Mesendoderm (in vitro differentiated cells): ENCODE measurements at regions not wholly inside any gene's neighbourhood (a gene's known extent, or its start where the extent isn't known, plus 50 kb on each side); places are given as distances from the start of the nearest gene placed in this dataset.

Source experiments
- DNase-seq: peaks from one replicate; pipeline ENCODE4 v3.0.0; 2013
- H2AK5ac ChIP-seq: 2 replicates; pipeline ENCODE4 v1.6.1; 2013; ENCODE audit warnings: low read length, inconsistent platforms
- H2BK120ac ChIP-seq: 2 replicates; pipeline ENCODE4 v1.6.1; 2013; ENCODE audit warnings: low read depth, mild to moderate bottlenecking, low read length, moderate library complexity, mixed read lengths
- H2BK15ac ChIP-seq: replicated peaks from 2 replicates; pipeline ENCODE4 v1.6.1; 2013; ENCODE audit warnings: low read depth, mild to moderate bottlenecking, moderate library complexity
- H2BK5ac ChIP-seq: 2 replicates; pipeline ENCODE4 v1.6.1; 2013; ENCODE audit warnings: low read length, inconsistent platforms
- H3K18ac ChIP-seq: 2 replicates; pipeline ENCODE4 v1.6.1; 2013; ENCODE audit warnings: mild to moderate bottlenecking, low read length, mixed read lengths
- H3K23ac ChIP-seq: one replicate; pipeline ENCODE4 v1.6.1; 2013; ENCODE audit warnings: low read length
- H3K27ac ChIP-seq: 2 replicates; pipeline ENCODE4 v1.5.1; 2013; ENCODE audit warnings: low read depth, mild to moderate bottlenecking, inconsistent platforms, low read length, moderate library complexity
- H3K27me3 ChIP-seq: 2 replicates; pipeline ENCODE4 v1.6.1; 2013; ENCODE audit warnings: low read length, control low read depth, mild to moderate bottlenecking, inconsistent platforms; ENCODE audit not compliant: insufficient read depth, poor library complexity
- H3K36me3 ChIP-seq: 2 replicates; pipeline ENCODE4 v1.6.1; 2013; ENCODE audit warnings: low read length, inconsistent platforms; ENCODE audit not compliant: control insufficient read depth, insufficient read depth
- H3K4ac ChIP-seq: one replicate; pipeline ENCODE4 v1.6.1; 2013; ENCODE audit warnings: low read depth, mild to moderate bottlenecking, low read length, moderate library complexity
- H3K4me1 ChIP-seq: 2 replicates; pipeline ENCODE4 v1.6.1; 2013; ENCODE audit warnings: low read depth, low read length, inconsistent platforms; ENCODE audit not compliant: control insufficient read depth
- H3K4me2 ChIP-seq: 2 replicates; pipeline ENCODE4 v1.6.1; 2013; ENCODE audit warnings: low read length
- H3K4me3 ChIP-seq: 2 replicates; pipeline ENCODE4 v1.5.1; 2013; ENCODE audit warnings: mild to moderate bottlenecking, low read length
- H3K56ac ChIP-seq: one replicate; pipeline ENCODE4 v1.6.1; 2013; ENCODE audit warnings: low read length
- H3K79me1 ChIP-seq: 2 replicates; pipeline ENCODE4 v1.6.1; 2013; ENCODE audit warnings: low read length, inconsistent platforms
- H3K79me2 ChIP-seq: 2 replicates; pipeline ENCODE4 v1.6.1; 2013; ENCODE audit warnings: mild to moderate bottlenecking, low read length; ENCODE audit not compliant: control insufficient read depth, insufficient read depth
- H3K9ac ChIP-seq: 2 replicates; pipeline ENCODE4 v1.6.1; 2013; ENCODE audit warnings: low read length, inconsistent platforms
- H4K5ac ChIP-seq: one replicate; pipeline ENCODE4 v1.6.1; 2013; ENCODE audit warnings: low read length
- H4K8ac ChIP-seq: one replicate; pipeline ENCODE4 v1.6.1; 2013; ENCODE audit warnings: low read depth, mild to moderate bottlenecking, control low read depth, low read length, moderate library complexity
- WGBS: extraction: QIAGEN DNeasy Blood & Tissue Kit; methylation state at CpG from one replicate; pipeline ENCODE4 v1.1.7; 2013; ENCODE audit warnings: low lambda C conversion rate, missing lambda C conversion rate; ENCODE audit not compliant: insufficient coverage; ENCODE audit errors: extremely low coverage; 5-methylcytosine and 5-hydroxymethylcytosine counted together

DNA sequence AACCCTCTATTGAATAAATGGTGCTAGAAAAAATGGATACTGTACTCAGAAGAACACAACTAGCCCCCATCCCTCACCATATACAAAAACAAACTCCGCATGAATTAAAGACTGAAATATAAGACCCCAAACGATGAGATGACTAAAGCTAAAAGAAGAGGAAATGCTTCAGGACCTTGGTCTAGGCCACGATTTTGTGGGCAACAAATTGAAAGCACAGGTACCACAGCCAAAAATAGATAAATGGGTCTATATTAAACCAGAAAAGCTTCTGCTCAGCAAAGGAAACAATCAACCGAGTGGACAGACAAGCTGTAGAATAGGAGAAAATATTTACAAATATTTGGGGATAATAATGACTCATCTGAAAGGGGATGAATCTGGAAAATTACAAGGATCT, 86.4 kb upstream of the DHRSX start:
- Histone ChIP-seq H2BK120ac (no peak overlapping the region), H3K4me1 (no peaks in the 10 kb centered on the region), H3K79me2 (no peaks in the 10 kb centered on the region), H2AK5ac (no peak overlapping the region), H3K36me3 (no peaks in the 10 kb centered on the region), H2BK15ac (no peak overlapping the region), H3K4me2 (no peak overlapping the region), H3K4ac (no peak overlapping the region), H4K5ac (no peak overlapping the region), H3K79me1 (no peaks in the 10 kb centered on the region), H3K9ac (no peak overlapping the region), H3K27me3 (peaks cover 28% of the 10 kb centered on the region), H4K8ac (no peak overlapping the region), H3K56ac (no peak overlapping the region), H3K18ac (no peak overlapping the region), H3K23ac (no peak overlapping the region), H2BK5ac (no peak overlapping the region), H3K4me3 (no peak overlapping the region), H3K27ac (no peak overlapping the region)
- DNase-seq: no peak
- no CpG with 5 or more reads among the region's 4 CpGs for WGBS

DNA sequence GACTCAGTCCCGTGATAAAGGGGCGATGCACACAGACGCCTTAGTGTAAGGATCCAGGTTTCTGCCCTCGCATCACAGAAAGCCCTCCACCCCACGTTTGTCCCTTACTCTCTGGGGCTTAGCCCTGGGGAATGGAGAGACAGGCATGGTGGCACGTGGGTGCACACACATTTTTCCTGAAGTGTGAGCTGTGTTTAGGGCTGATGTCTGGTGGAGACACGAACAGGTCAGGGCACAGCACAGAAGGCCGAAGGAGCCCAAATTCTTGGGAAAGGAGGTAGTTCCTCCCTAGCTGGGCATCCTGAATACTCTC, 84.3 kb upstream of the DHRSX start:
- Histone ChIP-seq H3K4me3 (no peak overlapping the region), H3K79me1 (no peaks in the 10 kb centered on the region), H3K4me2 (no peak overlapping the region), H3K79me2 (no peaks in the 10 kb centered on the region), H2AK5ac (no peak overlapping the region), H2BK120ac (no peak overlapping the region), H3K56ac (peak overlapping the region; percentile 37), H3K27ac (no peak overlapping the region), H4K8ac (no peak overlapping the region), H3K9ac (no peak overlapping the region), H3K36me3 (no peaks in the 10 kb centered on the region), H3K23ac (no peak overlapping the region), H3K4ac (no peak overlapping the region), H2BK5ac (no peak overlapping the region), H3K4me1 (no peaks in the 10 kb centered on the region), H4K5ac (no peak overlapping the region), H3K18ac (no peak overlapping the region), H3K27me3 (peaks cover 31% of the 10 kb centered on the region), H2BK15ac (no peak overlapping the region)
- no peak for DNase-seq
- no CpG with 5 or more reads among the region's 8 CpGs for WGBS

DNA sequence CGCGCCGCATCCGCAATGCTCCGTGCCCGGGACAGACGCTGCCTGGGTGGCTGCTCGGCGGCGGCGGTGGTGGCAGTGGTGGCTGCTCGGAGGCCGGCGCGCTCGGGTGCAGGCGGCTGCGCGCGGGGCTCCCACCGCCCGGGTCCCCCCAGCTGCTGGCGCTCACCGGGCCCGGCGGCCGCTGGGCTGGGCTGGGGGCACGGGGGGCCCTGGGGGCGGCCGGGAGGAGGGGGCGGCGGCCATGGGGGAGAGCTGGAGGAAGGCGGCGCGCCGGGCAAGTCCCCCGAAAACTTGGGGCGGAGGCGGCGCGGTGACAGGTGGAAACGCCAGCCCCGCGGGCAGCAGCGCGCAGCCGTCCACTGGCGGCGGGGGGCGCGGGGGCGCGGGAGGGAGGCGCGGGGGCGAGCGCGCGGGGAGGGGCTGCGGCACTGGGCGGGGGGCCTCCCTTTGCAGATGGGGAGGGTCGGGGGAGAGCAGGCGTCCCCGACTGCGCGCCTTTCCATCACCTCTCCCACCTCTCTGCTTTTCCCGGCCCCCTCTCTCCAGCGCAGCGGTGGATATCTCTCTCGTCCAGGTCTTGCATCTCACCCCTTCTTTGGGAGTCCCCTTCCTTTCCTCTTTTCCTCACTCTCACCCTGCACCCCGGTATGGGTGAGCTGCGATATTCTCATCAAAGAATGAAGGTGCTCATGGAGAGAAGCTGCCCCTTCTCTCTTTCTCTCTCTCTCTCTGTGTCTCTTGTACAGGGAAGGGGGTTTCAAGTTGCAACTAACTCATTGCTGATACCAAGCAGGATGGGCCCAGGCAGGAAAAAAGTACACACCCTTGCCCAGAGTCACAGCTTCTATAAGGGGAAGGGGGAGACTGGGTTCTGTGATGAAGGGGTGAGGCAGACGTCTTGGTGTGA, 83.7 kb upstream of the DHRSX start:
- Histone ChIP-seq H2AK5ac (no peak overlapping the region), H3K36me3 (no peaks in the 10 kb centered on the region), H2BK120ac (no peak overlapping the region), H2BK15ac (no peak overlapping the region), H3K4ac (no peak overlapping the region), H3K79me1 (no peaks in the 10 kb centered on the region), H3K56ac (peak overlapping the region; percentile 37), H2BK5ac (no peak overlapping the region), H3K27me3 (peaks cover 31% of the 10 kb centered on the region), H3K18ac (no peak overlapping the region), H3K4me2 (no peak overlapping the region), H4K5ac (no peak overlapping the region), H3K4me3 (no peak overlapping the region), H3K4me1 (no peaks in the 10 kb centered on the region), H3K9ac (no peak overlapping the region), H3K23ac (no peak overlapping the region), H3K79me2 (no peaks in the 10 kb centered on the region), H3K27ac (no peak overlapping the region), H4K8ac (no peak overlapping the region)
- no peak for DNase-seq
- no CpG with 5 or more reads among the region's 73 CpGs for WGBS

DNA sequence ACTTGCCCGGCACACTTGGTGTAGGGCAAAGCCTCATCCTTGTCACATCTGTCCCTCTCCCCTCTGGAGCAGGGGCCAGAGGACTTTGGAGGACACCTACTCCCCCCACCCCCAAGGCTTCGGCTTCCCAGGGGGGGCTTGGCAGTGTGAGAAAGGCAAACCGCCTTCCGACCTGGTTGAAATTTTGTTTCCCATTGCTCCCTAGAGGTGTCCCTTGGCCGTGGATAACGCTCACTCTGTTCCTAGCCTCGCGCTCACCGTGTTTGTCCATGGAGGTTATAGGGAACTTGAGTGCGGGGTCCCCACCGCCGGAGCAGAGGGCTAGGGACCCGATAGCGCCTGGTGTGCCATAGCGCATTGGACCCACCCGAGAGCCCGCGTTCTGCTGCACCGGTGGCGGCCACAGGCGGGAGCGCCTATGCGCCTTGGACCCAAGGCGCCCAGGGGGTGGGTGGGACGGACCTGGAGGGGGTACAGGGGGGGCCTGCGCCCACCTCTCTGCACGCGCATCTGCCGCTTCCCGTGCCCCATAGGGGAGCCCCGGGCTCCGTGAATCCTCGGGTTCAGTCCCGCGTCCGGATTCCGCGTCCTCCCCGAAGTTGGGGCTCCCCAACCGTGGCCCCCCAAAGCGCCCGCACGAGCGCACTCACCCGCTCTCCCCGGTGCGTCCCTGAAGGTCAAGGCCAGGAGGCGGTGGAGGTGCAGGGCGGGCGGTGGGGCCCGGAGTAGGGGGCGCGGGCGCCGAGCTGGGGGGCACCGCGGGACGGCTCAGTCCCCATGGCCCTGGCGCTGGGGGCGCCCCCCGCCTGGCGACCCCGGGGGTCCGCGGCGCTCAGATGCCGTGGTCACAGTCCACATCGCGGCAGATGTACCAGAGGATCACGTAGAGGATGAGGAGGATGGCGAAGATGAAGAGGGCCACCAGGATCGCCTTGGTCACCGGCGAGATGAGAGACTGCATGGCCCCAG, 82.7 kb upstream of the DHRSX start:
- peaks cover 31% of the 10 kb centered on the region for H3K27me3 ChIP-seq
- no peak overlapping the region for H4K5ac ChIP-seq
- H2BK15ac ChIP-seq: no peak overlapping the region
- WGBS: no CpG with 5 or more reads among the region's 74 CpGs
- no peaks in the 10 kb centered on the region for H3K4me1 ChIP-seq
- DNase-seq: no peak
- H2BK5ac ChIP-seq: no peak overlapping the region
- no peaks in the 10 kb centered on the region for H3K79me1 ChIP-seq
- no peak overlapping the region for H3K27ac ChIP-seq
- no peaks in the 10 kb centered on the region for H3K36me3 ChIP-seq
- H3K9ac ChIP-seq: no peak overlapping the region
- no peak overlapping the region for H3K18ac ChIP-seq
- H3K79me2 ChIP-seq: no peaks in the 10 kb centered on the region
- no peak overlapping the region for H2BK120ac ChIP-seq
- no peak overlapping the region for H3K4ac ChIP-seq
- H4K8ac ChIP-seq: no peak overlapping the region
- H2AK5ac ChIP-seq: no peak overlapping the region
- H3K4me2 ChIP-seq: peak overlapping the region; percentile 31
- peak overlapping the region; percentile 11 for H3K23ac ChIP-seq
- H3K4me3 ChIP-seq: no peak overlapping the region
- H3K56ac ChIP-seq: no peak overlapping the region

DNA sequence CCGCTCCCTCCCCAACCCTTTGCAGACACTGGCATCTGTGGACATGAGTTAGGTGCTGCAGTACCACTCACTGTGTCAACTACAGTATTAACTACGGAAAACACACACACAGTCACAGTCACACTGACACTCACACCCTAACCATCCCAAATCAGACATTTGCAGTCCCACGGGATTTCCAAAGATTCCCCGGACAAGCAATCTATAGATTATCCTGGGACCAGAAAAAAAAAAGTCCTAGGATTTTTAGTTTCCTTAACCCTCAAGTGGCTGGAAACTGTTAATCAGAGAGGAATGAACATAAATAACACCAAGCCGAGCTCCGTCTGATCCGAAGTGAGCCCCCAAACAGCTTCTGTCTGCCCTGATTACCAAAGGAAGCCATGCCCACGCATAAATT, 81.9 kb upstream of the DHRSX start:
- H4K5ac ChIP-seq: no peak overlapping the region
- H3K36me3 ChIP-seq: no peaks in the 10 kb centered on the region
- no peak for DNase-seq
- no peak overlapping the region for H2BK15ac ChIP-seq
- H3K18ac ChIP-seq: no peak overlapping the region
- no peak overlapping the region for H2BK5ac ChIP-seq
- H3K79me1 ChIP-seq: no peaks in the 10 kb centered on the region
- H3K4me2 ChIP-seq: no peak overlapping the region
- H3K4ac ChIP-seq: no peak overlapping the region
- no peak overlapping the region for H3K4me3 ChIP-seq
- H3K27ac ChIP-seq: no peak overlapping the region
- H3K9ac ChIP-seq: no peak overlapping the region
- H3K56ac ChIP-seq: no peak overlapping the region
- WGBS: no CpG with 5 or more reads among the region's 8 CpGs
- H3K79me2 ChIP-seq: no peaks in the 10 kb centered on the region
- H2AK5ac ChIP-seq: no peak overlapping the region
- H3K23ac ChIP-seq: no peak overlapping the region
- peaks cover 4% of the 10 kb centered on the region for H3K4me1 ChIP-seq
- no peak overlapping the region for H2BK120ac ChIP-seq
- peaks cover 31% of the 10 kb centered on the region for H3K27me3 ChIP-seq
- H4K8ac ChIP-seq: no peak overlapping the region
